Activated CD8-positive, alpha-beta T cell treated with anti-CD3 and anti-CD28 coated beads for 36 hours (primary cell): ENCODE measurements at regions not wholly inside any gene's neighbourhood (a gene's known extent, or its start where the extent isn't known, plus 50 kb on each side); places are given as distances from the start of the nearest gene placed in this dataset.
A peak's percentile ranks its signal among the peaks of the same experiment; 100 is the strongest.

Experiments used
- ATAC-seq: fragments of 200-7000 bp; cut with Tn5 transposase; one replicate; pipeline ENCODE4 v1.10.0; 2021; ENCODE audit warnings: mild to moderate bottlenecking, moderate library complexity
- CTCF ChIA-PET: fragments of 350-600 bp; sonication (Branson Sonifier 250); formaldehyde crosslinking; loops from one replicate; lab custom pipeline; 2021; ENCODE audit warnings: antibody characterized with exemption; lab: Charles Lee
- POLR2A ChIA-PET: fragments of 350-600 bp; sonication (Branson Sonifier 250); formaldehyde crosslinking; loops from one replicate; lab custom pipeline; 2021; ENCODE audit warnings: antibody characterized with exemption; lab: Charles Lee
- DNase-seq: peaks from one replicate; pipeline ENCODE4 v3.0.0-alpha.2; 2020
- H3K27ac Mint-ChIP-seq: one replicate; pipeline ENCODE4 v1.8.0; 2021; ENCODE audit warnings: mild to moderate bottlenecking, mixed read lengths
- H3K27me3 Mint-ChIP-seq: one replicate; pipeline ENCODE4 v1.8.0; 2021; ENCODE audit warnings: mixed read lengths
- H3K36me3 Mint-ChIP-seq: one replicate; pipeline ENCODE4 v1.8.0; 2021; ENCODE audit warnings: low read depth, mixed read lengths
- H3K4me1 Mint-ChIP-seq: one replicate; pipeline ENCODE4 v1.8.0; 2021; ENCODE audit warnings: low read depth, mixed read lengths
- H3K4me3 Mint-ChIP-seq: one replicate; pipeline ENCODE4 v1.8.0; 2021; ENCODE audit warnings: mild to moderate bottlenecking, moderate library complexity, mixed read lengths
- H3K9me3 Mint-ChIP-seq: one replicate; pipeline ENCODE4 v1.8.0; 2021; ENCODE audit warnings: mixed read lengths
- intact Hi-C: fragments of 100-400 bp; cut with micrococcal nuclease; formaldehyde crosslinking; loops from one replicate; pipeline ENCODE4 v1.10.0; 2022
- TF ChIP-seq, protein P1 (sequence below): fragments of 200-600 bp; IDR thresholded peaks from one replicate; pipeline ENCODE4 v1.8.0; 2022; ENCODE audit warnings: antibody characterized with exemption, mild to moderate bottlenecking

DNA sequence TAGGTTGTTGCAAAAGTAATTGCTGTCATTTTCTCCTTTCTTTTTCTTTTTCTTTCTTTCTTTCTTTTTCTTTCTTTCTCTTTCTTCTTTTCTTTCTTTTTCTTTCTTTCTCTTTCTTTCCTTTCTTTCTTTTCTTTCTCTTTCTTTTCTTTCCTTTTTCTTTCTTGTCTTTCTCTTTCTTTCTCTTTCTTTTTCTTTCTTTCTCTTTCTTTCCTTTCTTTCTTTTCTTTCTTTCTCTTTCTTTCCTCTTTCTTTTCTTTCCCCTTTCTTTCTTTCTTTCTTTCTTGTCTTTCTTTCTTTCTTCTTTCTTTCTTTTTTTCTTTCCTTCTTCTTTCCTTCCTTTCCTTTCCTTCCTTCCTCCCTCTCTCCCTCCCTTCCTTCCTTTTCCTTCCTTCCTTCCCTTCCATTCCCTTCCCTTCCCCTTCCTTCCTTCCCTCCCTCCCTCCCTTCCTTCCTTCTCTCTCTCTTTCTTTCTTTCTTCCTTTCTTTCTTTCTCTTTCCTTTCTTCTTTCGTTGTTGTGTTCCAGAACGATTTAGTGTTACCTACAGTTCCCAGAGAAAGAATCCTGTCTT is 178.9 kb downstream of the RPIA start:
- ATAC-seq (no peak), DNase-seq (no peak)
- ChIA-PET POLR2A (no interaction called here), CTCF (interaction anchor here (1.1 kb wide), 1 partner anchor 39 kb away, joined by 4 read pairs; no protein-coding TSS in a partner anchor)
- no peak overlapping the region for H3K4me3 Mint-ChIP-seq
- TF ChIP-seq, protein P1, sequence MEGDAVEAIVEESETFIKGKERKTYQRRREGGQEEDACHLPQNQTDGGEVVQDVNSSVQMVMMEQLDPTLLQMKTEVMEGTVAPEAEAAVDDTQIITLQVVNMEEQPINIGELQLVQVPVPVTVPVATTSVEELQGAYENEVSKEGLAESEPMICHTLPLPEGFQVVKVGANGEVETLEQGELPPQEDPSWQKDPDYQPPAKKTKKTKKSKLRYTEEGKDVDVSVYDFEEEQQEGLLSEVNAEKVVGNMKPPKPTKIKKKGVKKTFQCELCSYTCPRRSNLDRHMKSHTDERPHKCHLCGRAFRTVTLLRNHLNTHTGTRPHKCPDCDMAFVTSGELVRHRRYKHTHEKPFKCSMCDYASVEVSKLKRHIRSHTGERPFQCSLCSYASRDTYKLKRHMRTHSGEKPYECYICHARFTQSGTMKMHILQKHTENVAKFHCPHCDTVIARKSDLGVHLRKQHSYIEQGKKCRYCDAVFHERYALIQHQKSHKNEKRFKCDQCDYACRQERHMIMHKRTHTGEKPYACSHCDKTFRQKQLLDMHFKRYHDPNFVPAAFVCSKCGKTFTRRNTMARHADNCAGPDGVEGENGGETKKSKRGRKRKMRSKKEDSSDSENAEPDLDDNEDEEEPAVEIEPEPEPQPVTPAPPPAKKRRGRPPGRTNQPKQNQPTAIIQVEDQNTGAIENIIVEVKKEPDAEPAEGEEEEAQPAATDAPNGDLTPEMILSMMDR: peak; percentile 31
- no peaks in the 10 kb centered on the region for H3K36me3 Mint-ChIP-seq
- no peaks in the 10 kb centered on the region for H3K9me3 Mint-ChIP-seq
- H3K27ac Mint-ChIP-seq: no peak overlapping the region
- H3K27me3 Mint-ChIP-seq: peaks cover 14% of the 10 kb centered on the region
- intact Hi-C loops: no loop called here
- H3K4me1 Mint-ChIP-seq: peaks cover 15% of the 10 kb centered on the region

DNA sequence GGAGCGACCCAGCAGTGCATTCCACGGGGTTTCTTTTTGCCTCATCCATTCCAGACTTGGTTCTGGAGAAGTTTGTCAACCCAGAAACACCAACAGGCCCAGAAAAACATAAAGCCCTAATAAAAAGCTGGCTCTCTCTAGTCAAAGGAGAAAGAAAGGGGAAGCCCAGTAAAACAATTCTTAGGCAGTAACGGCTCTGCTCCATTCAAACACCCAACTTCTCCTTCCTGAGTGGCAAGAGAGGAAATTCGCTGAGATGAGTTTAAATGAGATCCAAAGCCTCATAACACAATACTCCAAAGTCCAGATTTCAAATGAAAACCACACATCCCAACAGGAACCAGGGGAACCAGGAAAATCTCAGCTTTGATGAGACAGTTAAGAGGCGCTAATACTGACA is 179.9 kb downstream of the RPIA start:
- peaks cover 10% of the 10 kb centered on the region for H3K4me1 Mint-ChIP-seq
- CTCF ChIA-PET: interaction anchor here (1.5 kb wide), 1 partner anchor 9 kb away, joined by 6 read pairs; no protein-coding TSS in a partner anchor
- DNase-seq (no peak), ATAC-seq (no peak)
- no peaks in the 10 kb centered on the region for H3K9me3 Mint-ChIP-seq
- POLR2A ChIA-PET: no interaction called here
- TF ChIP-seq, protein P1: no peak
- H3K27ac Mint-ChIP-seq: no peak overlapping the region
- H3K4me3 Mint-ChIP-seq: no peak overlapping the region
- H3K27me3 Mint-ChIP-seq: peaks cover 16% of the 10 kb centered on the region
- no peaks in the 10 kb centered on the region for H3K36me3 Mint-ChIP-seq
- intact Hi-C loops: no loop called here

DNA sequence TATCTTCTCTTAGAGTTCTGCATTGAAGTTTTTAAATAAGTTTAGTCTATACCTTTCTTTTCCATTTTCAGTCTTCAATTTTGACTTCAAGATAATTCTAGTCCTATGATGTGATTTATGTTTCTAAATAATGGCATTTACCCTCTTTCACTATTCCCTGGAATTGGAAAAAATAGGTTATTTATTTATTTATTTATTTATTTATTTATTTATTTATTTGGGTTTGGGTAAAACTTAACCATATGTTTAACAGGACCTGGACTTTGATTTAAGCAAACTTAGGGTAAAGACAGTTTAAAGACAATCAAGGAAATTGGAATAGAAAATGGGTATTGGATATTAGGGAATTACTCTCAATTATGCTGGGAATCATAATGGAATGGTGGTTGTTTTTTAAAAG is 182.1 kb downstream of the RPIA start:
- no peaks in the 10 kb centered on the region for H3K36me3 Mint-ChIP-seq
- DNase-seq (no peak), ATAC-seq (no peak)
- H3K27me3 Mint-ChIP-seq: peaks cover 12% of the 10 kb centered on the region
- TF ChIP-seq, protein P1: no peak
- H3K27ac Mint-ChIP-seq: no peak overlapping the region
- no peak overlapping the region for H3K4me3 Mint-ChIP-seq
- no peaks in the 10 kb centered on the region for H3K4me1 Mint-ChIP-seq
- intact Hi-C loops: no loop called here
- CTCF ChIA-PET: interaction anchor here (0.6 to 2.2 kb wide), 11 partner anchors 9 to 133 kb away, joined by 3 to 16 read pairs (median 3); no protein-coding TSS in a partner anchor
- POLR2A ChIA-PET: no interaction called here
- H3K9me3 Mint-ChIP-seq: no peaks in the 10 kb centered on the region

DNA sequence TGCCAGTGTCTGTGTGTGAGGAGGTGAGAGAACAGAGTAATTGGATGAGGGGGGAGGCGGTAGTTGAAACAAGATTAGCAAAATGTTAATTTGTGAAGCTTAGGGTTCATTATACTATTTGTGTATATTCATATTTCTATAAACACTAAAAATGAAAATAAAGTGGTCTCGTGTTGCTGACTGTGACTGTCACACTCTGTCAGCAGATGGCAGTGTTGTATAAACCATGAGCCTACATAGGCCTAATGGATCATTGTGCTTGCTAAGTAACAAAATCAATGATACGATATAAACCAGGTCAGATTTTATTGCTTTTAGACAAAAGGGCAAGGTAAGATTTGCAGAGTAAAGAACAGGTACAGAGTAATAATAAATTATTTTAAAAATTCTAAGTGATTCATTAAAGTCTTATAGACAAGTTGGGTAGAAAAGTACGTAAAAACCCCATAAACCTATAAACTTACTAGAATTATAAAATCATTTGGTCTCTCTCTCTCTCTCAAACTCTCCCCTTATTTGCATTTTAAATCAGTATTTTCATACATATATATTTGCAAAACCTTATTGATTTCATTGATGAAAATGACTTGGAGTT is 182.7 kb downstream of the RPIA start:
- TF ChIP-seq, protein P1: peak; percentile 67
- intact Hi-C loops: no loop called here

DNA sequence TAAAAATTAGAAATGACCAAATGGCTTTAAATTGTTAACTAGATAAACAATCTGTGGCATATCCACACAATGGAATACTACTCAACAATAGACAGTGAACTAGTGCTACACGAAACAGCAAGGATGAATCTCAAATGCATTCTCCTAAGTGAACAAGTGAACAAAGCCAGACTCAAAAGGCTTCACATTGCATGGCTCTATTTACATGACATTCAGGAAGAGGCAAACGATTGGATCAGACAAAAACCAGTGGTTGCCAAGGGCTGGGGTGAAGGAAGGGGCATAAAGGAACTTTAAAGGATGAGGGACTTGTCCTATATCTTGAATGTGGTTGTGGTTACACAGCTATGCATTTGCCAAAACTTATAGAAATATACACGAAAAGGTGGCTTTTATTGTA is 184.3 kb downstream of the RPIA start:
- ATAC-seq (no peak), DNase-seq (no peak)
- H3K9me3 Mint-ChIP-seq: no peaks in the 10 kb centered on the region
- H3K36me3 Mint-ChIP-seq: no peaks in the 10 kb centered on the region
- no peak overlapping the region for H3K4me3 Mint-ChIP-seq
- H3K27ac Mint-ChIP-seq: no peak overlapping the region
- H3K4me1 Mint-ChIP-seq: no peaks in the 10 kb centered on the region
- POLR2A ChIA-PET: no interaction called here
- H3K27me3 Mint-ChIP-seq: peaks cover 11% of the 10 kb centered on the region
- TF ChIP-seq, protein P1: no peak
- intact Hi-C loops: no loop called here
- CTCF ChIA-PET: interaction anchor here (0.6 to 1.3 kb wide), 5 partner anchors 17 to 272 kb away, joined by 3 read pairs; no protein-coding TSS in a partner anchor

More for the DNA sequence above, 182.7 kb downstream of the RPIA start:
- DNase-seq (peak; percentile 63), ATAC-seq (peak; percentile 74)
- Mint-ChIP-seq H3K27ac (no peak overlapping the region), H3K4me3 (no peak overlapping the region), H3K36me3 (no peaks in the 10 kb centered on the region), H3K9me3 (no peaks in the 10 kb centered on the region), H3K4me1 (no peaks in the 10 kb centered on the region), H3K27me3 (peaks cover 12% of the 10 kb centered on the region)
- POLR2A ChIA-PET: no interaction called here
- CTCF ChIA-PET: interaction anchor here (0.6 to 2.2 kb wide), 13 partner anchors 8 to 135 kb away, joined by 3 to 16 read pairs (median 3); no protein-coding TSS in a partner anchor
